GM06990 (cell line): ENCODE measurements at regions not wholly inside any gene's neighbourhood (a gene's known extent, or its start where the extent isn't known, plus 50 kb on each side); places are given as distances from the start of the nearest gene placed in this dataset.

Source experiments
- DNase-seq: peaks from one replicate; pipeline ENCODE4 v3.0.0-alpha.2; 2011; ENCODE audit not compliant: insufficient read length; ENCODE audit errors: extremely low read depth
- H3K27me3 ChIP-seq: replicated peaks from 2 replicates; pipeline ENCODE4 v1.6.0; 2011; ENCODE audit warnings: low read length; ENCODE audit not compliant: control insufficient read depth, insufficient read depth
- H3K36me3 ChIP-seq: 2 replicates; pipeline ENCODE4 v1.5.1; 2011; ENCODE audit warnings: low read length; ENCODE audit not compliant: control insufficient read depth, insufficient read depth
- H3K4me3 ChIP-seq: replicated peaks from 2 replicates; pipeline ENCODE4 v1.5.1; 2011; ENCODE audit warnings: low read depth, mild to moderate bottlenecking, control low read depth, low read length
- CTCF ChIP-seq: IDR thresholded peaks from 2 replicates; pipeline ENCODE4 v1.5.1; 2011; ENCODE audit warnings: low read length, control low read depth, mild to moderate bottlenecking, inconsistent platforms; ENCODE audit not compliant: insufficient read depth, poor library complexity, severe bottlenecking

- TF ChIP-seq CTCF = no peak
- Histone ChIP-seq H3K27me3 (no peaks in the 10 kb centered on the region), H3K36me3 (no peaks in the 10 kb centered on the region), H3K4me3 (no peak overlapping the region)
- DNase-seq = no peak
These were observed 52.2 kb upstream of the PRL start for GRCh38 chr6:22349051-22349450.

GRCh38 chr6:22349528-22349927, 52.7 kb upstream of the PRL start:
- TF ChIP-seq CTCF = no peak
- H3K4me3 ChIP-seq = no peak overlapping the region
- no peaks in the 10 kb centered on the region for H3K27me3 ChIP-seq
- no peak for DNase-seq
- H3K36me3 ChIP-seq = no peaks in the 10 kb centered on the region

GRCh38 chr6:22350109-22350508, 53.3 kb upstream of the PRL start:
- no peak for DNase-seq
- H3K27me3 ChIP-seq = no peaks in the 10 kb centered on the region
- TF ChIP-seq CTCF = no peak
- H3K4me3 ChIP-seq = no peak overlapping the region
- H3K36me3 ChIP-seq = no peaks in the 10 kb centered on the region

GRCh38 chr6:22353101-22353500, 56.3 kb upstream of the PRL start:
- Histone ChIP-seq H3K27me3 (no peaks in the 10 kb centered on the region), H3K36me3 (no peaks in the 10 kb centered on the region), H3K4me3 (no peak overlapping the region)
- no peak for DNase-seq
- no peak for TF ChIP-seq CTCF

- DNase-seq = no peak
- Histone ChIP-seq H3K27me3 (no peaks in the 10 kb centered on the region), H3K4me3 (no peak overlapping the region), H3K36me3 (no peaks in the 10 kb centered on the region)
- TF ChIP-seq CTCF = no peak
These were observed 59.6 kb upstream of the PRL start for GRCh38 chr6:22356362-22356940.

DNA sequence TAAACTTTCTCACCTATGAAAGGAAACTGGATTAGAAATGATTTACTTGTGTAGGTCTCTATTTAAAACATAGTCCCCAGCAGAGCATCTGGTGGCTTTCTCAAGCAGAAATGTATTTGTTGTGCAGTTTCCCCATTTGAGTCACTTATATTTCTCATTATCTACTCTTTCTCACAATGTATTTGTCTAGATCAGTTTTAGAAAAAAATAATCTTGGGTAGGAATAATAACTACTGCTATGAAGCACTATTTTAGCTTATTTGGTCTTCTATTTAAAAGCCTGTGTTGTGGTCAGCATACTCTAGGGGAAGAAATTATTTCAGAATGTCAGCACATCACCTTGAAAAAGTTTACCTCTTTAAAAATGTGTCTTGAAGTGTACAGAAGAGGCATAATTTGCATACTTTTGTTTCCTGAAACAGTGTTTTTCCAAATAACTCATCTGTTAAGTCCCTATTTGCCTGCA, 60.9 kb upstream of the PRL start:
- H3K4me3 ChIP-seq = no peak overlapping the region
- no peaks in the 10 kb centered on the region for H3K36me3 ChIP-seq
- TF ChIP-seq CTCF = no peak
- no peaks in the 10 kb centered on the region for H3K27me3 ChIP-seq
- DNase-seq = peak; percentile 65
